H9 (cell line): ENCODE measurements at regions not wholly inside any gene's neighbourhood (a gene's known extent, or its start where the extent isn't known, plus 50 kb on each side); places are given as distances from the start of the nearest gene placed in this dataset.

Experiments
- DNase-seq: peaks from one replicate; pipeline ENCODE4 v3.0.0-alpha.2; 2017
- H2AFZ ChIP-seq: one replicate; pipeline ENCODE4 v1.6.1; 2013; ENCODE audit warnings: mild to moderate bottlenecking, low read length, control low read depth, moderate library complexity
- H2AK5ac ChIP-seq: 2 replicates; pipeline ENCODE4 v1.6.1; 2013; ENCODE audit warnings: low read length, control low read depth, mixed read lengths; ENCODE audit not compliant: insufficient read length
- H2BK120ac ChIP-seq: one replicate; pipeline ENCODE4 v1.6.1; 2013; ENCODE audit warnings: low read depth, mild to moderate bottlenecking, low read length, control low read depth, inconsistent platforms; ENCODE audit not compliant: poor library complexity, severe bottlenecking
- H2BK12ac ChIP-seq: 2 replicates; pipeline ENCODE4 v1.6.1; 2013; ENCODE audit warnings: low read length, control low read depth, mixed read lengths, low read depth; ENCODE audit not compliant: insufficient read length
- H2BK15ac ChIP-seq: 2 replicates; pipeline ENCODE4 v1.6.1; 2013; ENCODE audit warnings: low read depth, low read length, control low read depth
- H2BK20ac ChIP-seq: one replicate; pipeline ENCODE4 v1.6.1; 2013; ENCODE audit warnings: low read depth, mild to moderate bottlenecking, low read length, control low read depth, inconsistent platforms; ENCODE audit not compliant: poor library complexity, severe bottlenecking
- H2BK5ac ChIP-seq: 2 replicates; pipeline ENCODE4 v1.6.1; 2013; ENCODE audit warnings: low read length, control low read depth, mixed read lengths; ENCODE audit not compliant: insufficient read length
- H3K14ac ChIP-seq: 2 replicates; pipeline ENCODE4 v1.6.1; 2013; ENCODE audit warnings: low read length, control low read depth; ENCODE audit not compliant: insufficient read depth
- H3K18ac ChIP-seq: 2 replicates; pipeline ENCODE4 v1.6.1; 2013; ENCODE audit warnings: low read depth, mild to moderate bottlenecking, mixed read lengths, low read length, control low read depth; ENCODE audit not compliant: insufficient read length
- H3K23ac ChIP-seq: 2 replicates; pipeline ENCODE4 v1.6.1; 2013; ENCODE audit warnings: low read length, control low read depth, mixed read lengths, low read depth; ENCODE audit not compliant: insufficient read length
- H3K23me2 ChIP-seq: 2 replicates; pipeline ENCODE4 v1.6.1; 2013; ENCODE audit warnings: low read depth, mild to moderate bottlenecking, mixed read lengths, low read length, control low read depth; ENCODE audit not compliant: insufficient read length, poor library complexity, severe bottlenecking
- H3K27ac ChIP-seq: 2 replicates; pipeline ENCODE4 v1.5.1; 2013; ENCODE audit warnings: low read length, control low read depth, mixed read lengths, low read depth; ENCODE audit not compliant: insufficient read length
- H3K27me3 ChIP-seq: 2 replicates; pipeline ENCODE4 v1.6.1; 2013; ENCODE audit warnings: low read length, control low read depth, inconsistent platforms; ENCODE audit not compliant: insufficient read depth
- H3K4ac ChIP-seq: 2 replicates; pipeline ENCODE4 v1.6.1; 2013; ENCODE audit warnings: low read depth, mild to moderate bottlenecking, control low read depth, inconsistent platforms, low read length, moderate library complexity
- H3K4me1 ChIP-seq: 2 replicates; pipeline ENCODE4 v1.6.1; 2013; ENCODE audit warnings: low read length, control low read depth, inconsistent platforms; ENCODE audit not compliant: insufficient read depth
- H3K4me2 ChIP-seq: 2 replicates; pipeline ENCODE4 v1.6.1; 2013; ENCODE audit warnings: low read length, control low read depth, mixed read lengths; ENCODE audit not compliant: insufficient read length, insufficient read depth
- H3K56ac ChIP-seq: 2 replicates; pipeline ENCODE4 v1.6.1; 2013; ENCODE audit warnings: low read depth, mild to moderate bottlenecking, mixed read lengths, low read length, control low read depth; ENCODE audit not compliant: insufficient read length
- H3K79me1 ChIP-seq: 2 replicates; pipeline ENCODE4 v1.6.1; 2013; ENCODE audit warnings: low read depth, mild to moderate bottlenecking, moderate library complexity, low read length, control low read depth, inconsistent platforms; ENCODE audit not compliant: insufficient read depth, poor library complexity, severe bottlenecking
- H3K79me2 ChIP-seq: 2 replicates; pipeline ENCODE4 v1.6.1; 2013; ENCODE audit warnings: low read length, control low read depth, inconsistent platforms; ENCODE audit not compliant: insufficient read depth
- H3K9ac ChIP-seq: 2 replicates; pipeline ENCODE4 v1.6.1; 2013; ENCODE audit warnings: low read length, control low read depth, mixed read lengths; ENCODE audit not compliant: insufficient read length; ENCODE audit errors: extremely low read depth
- H3K9me3 ChIP-seq: one replicate; pipeline ENCODE4 v1.6.1; 2013; ENCODE audit warnings: low read depth, low read length, inconsistent platforms; ENCODE audit not compliant: control insufficient read depth
- H3T11ph ChIP-seq: one replicate; pipeline ENCODE4 v1.6.1; 2013; ENCODE audit warnings: mild to moderate bottlenecking, low read length, control low read depth, inconsistent platforms
- H4K20me1 ChIP-seq: one replicate; pipeline ENCODE4 v1.6.1; 2013; ENCODE audit not compliant: control insufficient read depth, insufficient read length, insufficient read depth
- H4K5ac ChIP-seq: 2 replicates; pipeline ENCODE4 v1.6.1; 2013; ENCODE audit warnings: low read depth, mild to moderate bottlenecking, mixed read lengths, low read length, control low read depth; ENCODE audit not compliant: insufficient read length
- H4K8ac ChIP-seq: replicated peaks from 2 replicates; pipeline ENCODE4 v1.6.1; 2013; ENCODE audit warnings: low read length, control low read depth, mixed read lengths, low read depth; ENCODE audit not compliant: insufficient read length
- H4K91ac ChIP-seq: 2 replicates; pipeline ENCODE4 v1.6.1; 2013; ENCODE audit warnings: low read depth, mild to moderate bottlenecking, moderate library complexity, mixed read lengths, low read length, control low read depth; ENCODE audit not compliant: insufficient read length
- H3K27ac Mint-ChIP-seq, 3 experiments: 2 replicates in 2 of 3; 3 replicates in 1 of 3; pipeline ENCODE4 v1.8.0; 2020 to 2021; ENCODE audit warnings: mixed read lengths in 3 of 3, mild to moderate bottlenecking in 1 of 3, moderate library complexity in 1 of 3
- H3K27me3 Mint-ChIP-seq: 2 replicates; pipeline ENCODE4 v1.8.0; 2021; ENCODE audit warnings: low read depth, mild to moderate bottlenecking, moderate library complexity, mixed read lengths
- H3K36me3 Mint-ChIP-seq, 3 experiments: 2 replicates in 2 of 3; 3 replicates in 1 of 3; pipeline ENCODE4 v1.8.0; 2020 to 2021; ENCODE audit warnings: low read depth in 3 of 3, mixed read lengths in 3 of 3; ENCODE audit not compliant: insufficient read depth in 1 of 3
- H3K4me1 Mint-ChIP-seq, 2 experiments: 2 replicates each; pipeline ENCODE4 v1.8.0; 2020; ENCODE audit warnings: mixed read lengths in 2 of 2
- H3K4me3 Mint-ChIP-seq, 2 experiments: 2 replicates in 1 of 2; 3 replicates in 1 of 2; pipeline ENCODE4 v1.8.0; 2020 to 2021; ENCODE audit warnings: mild to moderate bottlenecking in 2 of 2, mixed read lengths in 2 of 2, moderate library complexity in 1 of 2
- H3K9me3 Mint-ChIP-seq, 2 experiments: 2 replicates in 1 of 2; 3 replicates in 1 of 2; pipeline ENCODE4 v1.8.0; 2020; ENCODE audit warnings: mild to moderate bottlenecking in 2 of 2, mixed read lengths in 2 of 2, moderate library complexity in 1 of 2
- CTCF ChIP-seq: fragments of 200-600 bp; sonication (generic); conservative IDR thresholded peaks from 3 replicates; pipeline ENCODE4 v1.8.0; 2021; ENCODE audit warnings: antibody characterized with exemption, mild to moderate bottlenecking
- WGBS: extraction: QIAGEN DNeasy Blood & Tissue Kit; methylation state at CpG from one replicate; pipeline ENCODE4 v1.1.7; 2013; ENCODE audit warnings: missing lambda C conversion rate, low lambda C conversion rate, mixed read lengths; ENCODE audit not compliant: insufficient read length; ENCODE audit errors: extremely low coverage; 5-methylcytosine and 5-hydroxymethylcytosine counted together

GRCh38 chr14:100982353-100982752 is 78.8 kb upstream of the RTL1 start:
- H3K4me1 ChIP-seq = no peaks in the 10 kb centered on the region
- no peak overlapping the region for H3K56ac ChIP-seq
- WGBS = no CpG with 5 or more reads among the region's 4 CpGs
- H3K27ac ChIP-seq = no peak overlapping the region
- no peak overlapping the region for H2BK20ac ChIP-seq
- H2BK5ac ChIP-seq = no peak overlapping the region
- no peaks in the 10 kb centered on the region for H3K27me3 ChIP-seq
- H3K9me3 Mint-ChIP-seq = no peaks in the 10 kb centered on the region
- no peaks in the 10 kb centered on the region for H3K36me3 Mint-ChIP-seq
- H3T11ph ChIP-seq = no peak overlapping the region
- no peak overlapping the region for H3K23ac ChIP-seq
- no peak overlapping the region for H2AFZ ChIP-seq
- H3K79me1 ChIP-seq = no peaks in the 10 kb centered on the region
- no peak overlapping the region for H3K9ac ChIP-seq
- H4K5ac ChIP-seq = no peak overlapping the region
- H3K4ac ChIP-seq = no peak overlapping the region
- no peak overlapping the region for H3K4me3 Mint-ChIP-seq
- H3K79me2 ChIP-seq = no peaks in the 10 kb centered on the region
- no peak overlapping the region for H4K8ac ChIP-seq
- peaks cover 5% of the 10 kb centered on the region for H3K27me3 Mint-ChIP-seq
- H2BK120ac ChIP-seq = no peak overlapping the region
- H2AK5ac ChIP-seq = no peak overlapping the region
- no peak for DNase-seq
- no peaks in the 10 kb centered on the region for H4K20me1 ChIP-seq
- H3K18ac ChIP-seq = no peak overlapping the region
- no peak overlapping the region for H3K14ac ChIP-seq
- no peak overlapping the region for H3K4me2 ChIP-seq
- no peaks in the 10 kb centered on the region for H3K9me3 ChIP-seq
- H2BK12ac ChIP-seq = no peak overlapping the region
- H3K23me2 ChIP-seq = no peaks in the 10 kb centered on the region
- H3K27ac Mint-ChIP-seq = no peak overlapping the region
- H2BK15ac ChIP-seq = no peak overlapping the region
- no peaks in the 10 kb centered on the region for H3K4me1 Mint-ChIP-seq
- TF ChIP-seq CTCF = no peak
- no peak overlapping the region for H4K91ac ChIP-seq
